AG04449 (cell line): ENCODE measurements at regions not wholly inside any gene's neighbourhood (a gene's known extent, or its start where the extent isn't known, plus 50 kb on each side); places are given as distances from the start of the nearest gene placed in this dataset.

Experiments
- CTCF ChIA-PET: fragments of 350-600 bp; formaldehyde crosslinking; extraction: SDS; loops from one replicate; lab custom pipeline; 2021; ENCODE audit warnings: antibody characterized with exemption; lab: Yijun Ruan, JAX
- POLR2A ChIA-PET: fragments of 400-600, 350-600 bp; formaldehyde crosslinking; extraction: SDS; loops from one replicate; lab custom pipeline; 2020; ENCODE audit warnings: antibody characterized with exemption, inconsistent platforms; lab: Yijun Ruan, JAX
- DNase-seq: peaks from one replicate; pipeline ENCODE4 v3.0.0-alpha.2; 2010; ENCODE audit warnings: low read depth, low spot score
- H3K4me3 ChIP-seq: 2 replicates; pipeline ENCODE4 v1.5.1; 2011; ENCODE audit warnings: low read depth, mild to moderate bottlenecking, control low read depth, low read length
- CTCF ChIP-seq: IDR thresholded peaks from one replicate; pipeline ENCODE4 v1.5.1; 2011; ENCODE audit warnings: mild to moderate bottlenecking, moderate library complexity, low read length, control low read depth, inconsistent platforms; ENCODE audit not compliant: insufficient read depth; ENCODE audit errors: missing control alignments

- DNase-seq, result no peak
- POLR2A ChIA-PET, result no interaction called here
- TF ChIP-seq CTCF, result no peak
- no peak overlapping the region for H3K4me3 ChIP-seq
- CTCF ChIA-PET, result no interaction called here
Measured at GRCh38 chr2:209316141-209316540, 107.7 kb upstream of the MAP2 start.

- no peak for TF ChIP-seq CTCF
- H3K4me3 ChIP-seq, result no peak overlapping the region
- CTCF ChIA-PET, result interaction anchor here (1.2 to 5.0 kb wide), 6 partner anchors 13 to 925 kb away, joined by 3 to 45 read pairs (median 6); partner anchors contain the start of gene MAP2
- POLR2A ChIA-PET, result no interaction called here
- DNase-seq, result no peak
Measured at GRCh38 chr2:209321076-209321475, 102.8 kb upstream of the MAP2 start.

DNA sequence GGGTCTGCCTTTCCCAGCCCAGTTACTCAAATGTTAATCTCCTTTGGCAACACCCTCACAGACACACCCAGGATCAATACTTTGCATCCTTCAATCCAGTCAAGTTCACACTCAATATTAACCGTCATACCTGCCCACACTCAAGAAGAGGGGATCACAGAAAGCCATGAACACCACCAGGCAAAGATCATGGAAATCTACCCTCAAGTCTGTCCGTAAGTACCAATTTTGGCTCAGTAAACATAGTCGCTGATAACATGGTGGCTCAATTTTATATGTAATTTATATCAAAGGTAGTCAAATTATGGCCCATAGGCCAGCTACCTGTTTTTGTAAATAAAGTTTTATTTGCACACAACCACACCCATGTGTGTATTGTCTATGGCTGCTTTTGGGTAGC lies 102.3 kb upstream of the MAP2 start:
- H3K4me3 ChIP-seq, result no peak overlapping the region
- ChIA-PET CTCF (interaction anchor here (1.2 to 5.0 kb wide), 5 partner anchors 13 to 926 kb away, joined by 3 to 45 read pairs (median 6); partner anchors contain the start of gene MAP2), POLR2A (no interaction called here)
- no peak for TF ChIP-seq CTCF
- no peak for DNase-seq

DNA sequence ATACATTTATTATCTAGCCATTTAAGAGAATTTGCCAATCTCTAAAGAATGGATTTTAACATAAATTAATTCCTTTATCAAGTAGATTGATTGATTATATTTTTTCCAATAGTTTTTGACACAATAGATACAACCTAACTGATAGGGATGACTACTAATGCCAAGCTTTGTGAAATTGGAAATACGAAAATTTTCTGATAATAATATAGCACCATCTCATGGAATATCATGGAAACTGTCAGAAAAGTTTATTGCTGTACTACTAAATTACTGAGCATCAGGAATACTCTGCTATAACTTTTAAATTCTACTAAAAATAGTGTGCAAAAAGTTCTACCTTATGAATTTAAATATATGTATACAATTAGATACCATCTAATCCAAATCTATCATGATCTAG lies 101.8 kb upstream of the MAP2 start:
- POLR2A ChIA-PET, result no interaction called here
- DNase-seq, result no peak
- no peak overlapping the region for H3K4me3 ChIP-seq
- no peak for TF ChIP-seq CTCF
- CTCF ChIA-PET, result interaction anchor here (1.2 to 5.0 kb wide), 4 partner anchors 13 to 926 kb away, joined by 4 to 45 read pairs (median 6); partner anchors contain the start of gene MAP2

DNA sequence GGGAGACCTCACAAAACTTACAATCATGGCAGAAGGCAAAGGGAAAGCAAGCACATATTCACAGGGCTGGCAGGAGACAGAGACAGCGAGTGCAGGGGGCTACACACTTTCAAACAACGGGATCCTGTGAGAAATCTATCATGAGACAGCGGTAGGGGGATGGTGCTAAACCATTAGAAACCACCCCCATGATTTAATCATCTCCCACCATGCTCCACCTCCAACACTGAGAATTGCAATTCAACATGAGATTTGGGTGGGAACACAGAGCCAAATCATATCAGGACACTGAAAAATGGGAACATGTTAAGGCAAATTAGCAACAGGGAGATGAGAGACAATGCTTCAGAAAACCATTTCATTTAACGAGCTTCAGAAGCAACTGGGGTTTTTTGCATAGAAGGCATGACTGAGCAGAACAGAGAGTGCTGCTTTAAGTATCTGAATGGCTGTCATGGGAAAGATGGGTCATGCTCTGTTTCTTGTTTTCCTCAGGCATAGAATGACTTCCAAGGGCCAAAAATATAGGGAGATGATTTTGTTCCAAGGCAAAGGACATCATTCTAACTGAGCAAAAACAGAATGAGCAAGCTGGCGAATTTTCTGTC lies 100.8 kb upstream of the MAP2 start:
- no peak overlapping the region for H3K4me3 ChIP-seq
- no peak for TF ChIP-seq CTCF
- POLR2A ChIA-PET, result no interaction called here
- CTCF ChIA-PET, result interaction anchor here (0.8 to 5.0 kb wide), 5 partner anchors 12 to 950 kb away, joined by 3 to 45 read pairs (median 5); partner anchors contain the start of gene MAP2
- DNase-seq, result no peak

DNA sequence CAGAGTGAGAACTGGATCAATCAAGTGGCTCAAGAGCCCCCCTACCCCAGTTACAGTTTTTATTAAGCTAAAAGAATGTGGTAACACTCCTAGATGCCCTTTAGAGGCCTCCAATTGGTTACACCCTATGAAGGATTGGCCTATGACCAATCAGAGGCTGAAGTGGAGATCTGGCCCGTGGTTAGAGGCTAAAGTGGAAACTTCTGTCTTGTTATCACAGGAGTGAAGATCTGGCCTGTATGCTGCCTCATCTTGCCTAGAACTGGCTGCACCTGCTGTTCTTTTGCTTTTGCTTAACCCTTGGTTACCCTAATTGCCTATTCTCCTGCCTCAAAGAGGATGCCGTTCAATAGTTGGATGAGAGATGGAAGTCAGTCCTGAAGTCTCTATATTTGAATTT lies 100.1 kb upstream of the MAP2 start:
- TF ChIP-seq CTCF, result no peak
- POLR2A ChIA-PET, result no interaction called here

More for the DNA sequence above, 100.1 kb upstream of the MAP2 start:
- CTCF ChIA-PET, result interaction anchor here (0.8 to 5.0 kb wide), 4 partner anchors 11 to 950 kb away, joined by 3 to 45 read pairs (median 4); partner anchors contain the start of gene MAP2
- no peak overlapping the region for H3K4me3 ChIP-seq
- no peak for DNase-seq
